ENCODE measurements at regions not wholly inside any gene's neighbourhood (a gene's known extent, or its start where the extent isn't known, plus 50 kb on each side); places are given as distances from the start of the nearest gene placed in this dataset.

- no peak for DNase-seq (ENCODE audit: low read depth in 3 of 3)
Observed at GRCh38 chr18:2168022-2168421, 403.3 kb downstream of the METTL4 start.

GRCh38 chr18:2169656-2170055 is 401.6 kb downstream of the METTL4 start:
- no peak for DNase-seq (ENCODE audit: low read depth in 3 of 3)

GRCh38 chr18:2171840-2172625 is 399.3 kb downstream of the METTL4 start:
- DNase-seq (ENCODE audit: low read depth in 3 of 3): no peak

DNA sequence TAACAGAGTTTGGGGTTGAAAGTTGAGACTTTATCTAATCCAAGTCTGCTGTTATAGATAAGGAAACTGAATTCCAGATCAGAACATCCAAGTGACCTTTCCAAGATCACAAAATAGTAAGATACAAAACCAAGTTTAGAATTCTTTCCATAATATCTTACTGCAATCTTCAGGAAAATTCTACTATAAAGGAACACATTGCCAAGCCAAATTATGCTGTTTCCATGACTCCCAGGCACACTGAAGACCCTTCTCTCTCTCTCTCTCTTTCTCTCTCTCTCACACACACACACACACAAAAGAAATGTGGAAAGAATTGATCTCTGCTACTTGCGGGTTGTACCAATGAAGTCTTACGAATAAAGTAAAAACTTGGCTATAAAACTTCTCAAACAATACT is 398.4 kb downstream of the METTL4 start:
- DNase-seq (ENCODE audit: low read depth in 3 of 3): no peak

DNA sequence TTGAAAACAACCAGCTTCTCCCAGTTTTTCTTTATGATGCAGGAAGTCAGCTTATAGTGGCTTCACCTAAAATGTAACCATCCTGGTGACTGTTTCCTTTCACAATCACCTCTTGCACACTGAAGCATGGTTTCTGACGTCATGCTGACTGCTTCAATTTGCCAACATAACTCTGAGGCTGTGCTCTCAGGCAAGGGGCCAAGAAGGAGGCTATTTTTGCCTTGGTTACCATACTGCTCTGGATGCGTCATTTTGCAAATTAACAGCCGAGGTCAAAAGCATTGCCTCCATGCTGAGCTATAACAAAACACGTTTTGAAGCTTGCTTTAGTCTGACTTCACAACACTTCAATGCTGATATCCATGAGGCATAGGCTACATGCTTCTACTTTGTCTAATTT is 397.8 kb downstream of the METTL4 start:
- DNase-seq (ENCODE audit: low read depth in 3 of 3): no peak

- no peak for DNase-seq (ENCODE audit: low read depth in 3 of 3)
Observed at GRCh38 chr18:2178036-2178435, 393.3 kb downstream of the METTL4 start.

DNA sequence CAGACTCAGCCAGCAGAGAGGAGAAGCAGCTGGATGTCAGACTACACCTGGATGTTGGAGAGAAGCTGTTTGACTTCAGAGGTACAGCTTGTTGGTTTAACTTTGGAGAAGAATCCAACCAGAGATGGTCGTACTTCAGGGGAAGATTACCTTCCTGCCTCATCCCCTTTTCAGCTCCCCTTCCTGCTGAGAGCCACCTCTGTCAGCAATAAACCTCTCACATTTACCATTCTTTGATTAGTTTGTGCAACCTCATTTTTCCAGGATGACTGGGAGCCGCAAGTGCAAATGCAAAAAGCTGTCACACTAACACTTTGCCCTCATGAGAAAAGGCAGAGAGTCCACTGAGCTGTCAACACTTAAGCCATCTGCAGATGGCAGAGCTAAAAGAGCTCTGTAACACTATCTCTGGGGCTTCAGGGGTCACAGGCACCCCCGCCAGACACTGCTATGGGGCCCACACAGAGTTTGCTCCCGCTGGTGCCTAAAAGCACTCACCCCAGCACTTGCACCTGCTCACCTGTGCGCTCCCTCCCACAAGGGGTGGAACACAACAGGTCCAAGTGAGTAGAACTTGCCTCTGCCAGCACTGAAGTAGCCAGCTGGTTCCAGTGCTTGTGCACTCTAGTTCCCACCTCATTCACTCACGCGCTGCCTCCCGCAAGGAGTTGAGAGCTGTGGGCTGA is 391.7 kb downstream of the METTL4 start:
- DNase-seq (ENCODE audit: low read depth in 3 of 3): no peak

DNA sequence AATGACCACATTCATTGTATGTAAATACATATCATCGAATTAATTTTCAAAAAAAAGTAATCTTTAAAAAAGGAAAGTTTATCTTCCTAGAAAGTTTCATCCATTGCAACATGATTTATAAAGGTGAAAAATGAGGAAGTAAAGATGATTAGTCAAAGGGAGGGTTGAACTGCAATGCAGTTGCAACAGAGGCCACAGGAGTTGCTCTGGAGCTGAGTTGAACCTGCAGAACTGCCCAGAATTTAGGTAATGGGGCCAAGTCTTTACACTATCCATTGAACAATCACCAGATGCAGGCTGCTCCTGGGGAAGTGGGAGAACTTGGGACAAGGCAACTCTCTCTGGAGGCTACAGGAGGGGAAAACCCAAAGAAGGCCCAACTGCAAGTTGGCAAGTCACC is 390.7 kb downstream of the METTL4 start:
- DNase-seq (ENCODE audit: low read depth in 3 of 3): no peak

GRCh38 chr18:2183432-2183831 is 387.9 kb downstream of the METTL4 start:
- DNase-seq (ENCODE audit: low read depth in 3 of 3): no peak

DNA sequence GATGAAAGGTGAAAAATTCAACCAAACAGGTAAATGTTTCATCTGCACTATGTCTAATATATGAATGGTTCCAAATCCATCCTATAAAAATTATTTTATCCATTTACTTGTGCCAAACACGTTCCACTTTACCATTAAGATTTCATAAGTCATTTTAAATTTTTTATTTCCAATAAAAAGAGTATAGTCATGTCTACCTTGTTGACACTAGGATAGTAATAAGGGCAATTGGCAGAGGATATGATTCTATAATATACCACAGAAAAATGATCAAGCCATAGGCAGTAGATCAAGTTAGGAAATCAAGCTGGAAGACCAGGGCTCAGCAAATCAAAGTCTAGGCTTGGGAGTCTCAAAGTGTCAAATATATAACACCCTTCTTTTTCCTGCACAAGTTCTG is 384.3 kb downstream of the METTL4 start:
- DNase-seq (ENCODE audit: low read depth in 3 of 3): no peak

GRCh38 chr18:2188258-2188657 is 383.0 kb downstream of the METTL4 start:
- DNase-seq (ENCODE audit: low read depth in 3 of 3): no peak

DNA sequence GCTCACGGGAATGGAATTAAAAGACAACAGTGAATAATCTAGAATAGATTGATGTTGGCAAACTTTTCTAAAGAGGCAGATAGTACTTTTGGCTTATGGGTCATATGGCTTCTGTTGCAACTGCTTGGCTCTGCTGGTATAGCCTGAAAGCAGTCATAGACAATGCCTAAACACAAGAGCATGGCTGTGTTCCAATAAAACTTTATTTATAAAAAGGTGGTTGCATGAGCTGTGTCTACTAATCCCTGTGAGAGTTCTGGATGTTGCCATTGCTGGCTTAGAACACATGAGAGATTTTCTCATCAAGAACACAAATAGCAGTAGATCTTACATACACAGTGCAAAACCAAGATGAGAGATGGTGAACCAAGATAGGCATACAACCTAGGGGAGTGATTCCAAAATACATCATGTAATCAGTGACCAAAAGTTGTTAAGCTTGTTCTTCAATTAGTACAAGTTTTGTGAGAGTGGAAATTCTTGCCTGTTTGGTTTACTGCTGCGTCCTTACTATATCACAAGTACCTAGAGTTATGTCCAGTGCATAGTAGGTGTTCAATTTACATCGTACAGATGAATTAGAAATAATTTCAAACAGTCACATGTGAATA is 380.0 kb downstream of the METTL4 start:
- DNase-seq (ENCODE audit: low read depth in 3 of 3): no peak

GRCh38 chr18:2192562-2192961 is 378.7 kb downstream of the METTL4 start:
- DNase-seq (ENCODE audit: low read depth in 3 of 3): no peak

DNA sequence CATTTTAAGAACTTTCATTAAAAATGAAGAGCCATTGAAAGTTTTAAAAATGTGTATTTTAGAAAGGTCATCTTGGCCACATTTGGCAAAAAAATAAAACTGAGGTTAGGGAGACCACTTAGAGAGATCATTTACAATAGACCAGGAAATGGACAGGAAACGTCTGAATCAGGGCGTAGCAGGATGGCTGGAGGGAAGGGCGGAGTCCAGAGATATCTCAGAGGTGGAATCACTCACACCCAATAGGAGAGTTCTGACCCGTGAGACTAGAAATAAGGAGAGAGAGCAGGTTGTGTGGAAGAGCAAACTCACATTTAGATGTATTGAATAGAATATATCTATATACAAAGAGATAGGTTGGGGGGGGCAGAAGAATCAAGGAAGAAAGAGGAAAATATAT is 373.4 kb downstream of the METTL4 start:
- DNase-seq (ENCODE audit: low read depth in 3 of 3): no peak

DNA sequence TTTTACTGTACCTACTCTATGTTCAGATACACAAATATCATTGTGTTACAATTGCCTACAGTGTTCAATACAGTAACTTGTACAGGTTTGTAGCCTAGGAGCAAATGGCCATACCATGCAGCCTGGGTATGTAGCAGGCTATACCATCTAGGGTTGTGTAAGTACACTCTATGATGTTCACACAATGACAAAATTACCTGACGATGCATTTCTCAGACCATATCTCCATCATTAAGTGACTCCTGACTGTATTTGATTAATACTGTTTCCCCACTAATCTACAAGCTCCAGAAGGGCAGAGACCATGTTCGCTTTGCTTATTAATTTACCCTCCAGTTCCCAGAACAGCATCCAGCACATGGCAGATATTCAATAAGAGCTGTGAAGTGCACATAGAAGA is 372.2 kb downstream of the METTL4 start:
- DNase-seq (ENCODE audit: low read depth in 3 of 3): no peak

DNA sequence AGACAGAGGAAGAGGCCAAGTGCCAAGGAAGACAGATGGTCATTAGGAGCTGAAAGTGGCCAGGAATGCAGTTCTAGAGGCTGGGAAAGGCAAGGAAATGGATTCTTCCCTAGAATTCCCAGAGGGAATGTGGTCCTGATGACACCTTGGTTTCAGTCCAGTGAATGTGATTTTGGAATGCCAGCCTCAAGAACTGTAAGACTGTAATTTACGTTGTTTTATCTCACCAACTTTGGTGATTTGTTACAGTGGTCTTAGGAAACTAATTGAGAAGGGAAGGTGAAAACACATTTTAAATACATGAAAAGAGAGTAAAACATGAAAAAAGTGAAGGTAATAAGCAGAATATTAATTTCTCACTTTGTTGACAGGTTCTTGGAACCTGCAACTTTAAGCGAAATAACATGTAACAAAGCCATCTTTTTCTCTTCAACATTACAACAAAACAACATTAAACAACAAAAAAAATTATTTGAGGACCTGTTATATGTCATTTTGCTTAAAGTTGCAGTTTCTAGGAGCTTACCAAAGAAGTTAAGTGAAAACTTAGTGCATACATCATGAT is 370.2 kb downstream of the METTL4 start:
- no peak for DNase-seq (ENCODE audit: low read depth in 3 of 3)

- no peak for DNase-seq (ENCODE audit: low read depth in 3 of 3)
Observed at GRCh38 chr18:2204736-2205135, 366.6 kb downstream of the METTL4 start.

GRCh38 chr18:2207294-2207693 is 364.0 kb downstream of the METTL4 start:
- DNase-seq (ENCODE audit: low read depth in 3 of 3): no peak

GRCh38 chr18:2212598-2213205 is 358.6 kb downstream of the METTL4 start:
- no peak for DNase-seq (ENCODE audit: low read depth in 3 of 3)

DNA sequence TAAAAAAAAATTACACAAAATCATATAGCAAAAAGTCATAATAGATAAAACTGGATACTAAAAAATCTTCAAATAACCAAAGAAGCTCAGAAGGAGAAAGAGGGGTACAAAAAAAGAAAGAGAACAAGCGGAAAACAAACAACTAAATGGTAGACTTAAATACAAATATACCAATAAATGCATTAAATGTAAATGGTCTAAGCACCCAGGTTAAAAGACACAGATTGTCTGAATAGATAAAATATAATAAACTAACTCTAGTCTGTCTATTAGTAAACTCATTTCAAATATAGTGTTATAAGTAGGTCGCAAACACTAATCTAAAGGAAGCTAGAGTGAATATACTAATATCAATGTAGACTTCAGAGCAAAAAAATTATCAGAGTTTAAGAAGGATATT is 357.4 kb downstream of the METTL4 start:
- no peak for DNase-seq (ENCODE audit: low read depth in 3 of 3)

GRCh38 chr18:2217356-2217755 is 353.9 kb downstream of the METTL4 start:
- no peak for DNase-seq (ENCODE audit: low read depth in 3 of 3)

GRCh38 chr18:2218101-2218500 is 353.2 kb downstream of the METTL4 start:
- DNase-seq (ENCODE audit: low read depth in 3 of 3): no peak

Measured in stimulated activated CD4-positive, alpha-beta T cell treated with anti-CD3 and anti-CD28 coated beads, TNF-alpha, amount 100 ng/mL, for 4 hours (primary cell).